GM20431 (cell line): ENCODE measurements at regions not wholly inside any gene's neighbourhood (a gene's known extent, or its start where the extent isn't known, plus 50 kb on each side); places are given as distances from the start of the nearest gene placed in this dataset.

ENCODE experiments used
- in situ Hi-C: fragments of 300-500 bp; cut with MseI, MboI; formaldehyde crosslinking; loops from one replicate; pipeline ENCODE4 v1.15.0; 2020; ENCODE audit warnings: low sequenced_read_pairs; ENCODE audit not compliant: unreplicated experiment

DNA sequence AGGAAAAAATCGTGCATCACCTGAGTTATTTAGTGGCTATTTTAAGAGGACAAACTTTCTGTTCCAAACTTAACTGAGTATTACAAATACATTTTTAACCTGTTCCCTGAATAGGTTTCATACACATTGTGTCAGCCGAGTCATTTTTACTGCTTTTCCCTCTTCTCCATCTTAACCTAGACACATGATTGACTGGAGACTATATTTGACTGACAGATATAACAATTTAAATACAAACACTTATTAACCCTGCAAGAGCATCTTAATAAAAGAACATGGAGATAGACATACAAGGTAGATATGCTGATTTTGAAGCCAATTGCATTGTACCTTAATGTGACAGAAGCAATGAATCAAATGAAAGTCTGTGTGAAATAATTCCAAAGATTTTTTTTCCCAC is 810.5 kb upstream of the ARPP21 start:
- in situ Hi-C loops: no loop called here

DNA sequence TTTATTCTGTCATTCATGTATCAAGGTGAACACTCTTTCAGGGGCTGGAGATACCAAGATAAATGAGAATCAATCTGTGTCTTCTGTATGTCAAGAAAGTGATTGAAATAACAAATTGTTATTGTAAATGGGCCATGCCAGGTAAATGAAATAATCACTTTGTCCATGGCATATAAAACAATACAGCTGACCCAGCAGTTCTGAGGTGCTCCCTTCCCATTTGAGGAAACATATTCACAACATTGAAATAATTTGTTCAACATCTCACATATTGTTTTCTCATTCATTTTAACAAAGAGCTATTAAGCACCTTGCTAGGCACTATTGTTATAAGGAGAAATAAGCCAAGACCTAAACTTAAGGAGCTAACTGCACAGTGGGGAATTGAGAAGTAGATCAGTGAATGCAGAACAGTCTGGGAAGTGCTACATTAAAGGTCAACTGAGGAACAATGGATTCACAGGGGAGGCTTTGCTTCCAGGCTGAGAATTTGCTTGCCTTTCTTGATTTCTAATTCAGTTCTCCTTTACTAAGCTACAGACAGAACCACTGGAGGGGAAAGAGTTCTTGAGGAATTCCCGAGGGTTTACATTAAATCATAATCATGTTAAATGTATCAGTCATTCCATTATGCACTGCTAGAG is 806.3 kb upstream of the ARPP21 start:
- in situ Hi-C loops: no loop called here

DNA sequence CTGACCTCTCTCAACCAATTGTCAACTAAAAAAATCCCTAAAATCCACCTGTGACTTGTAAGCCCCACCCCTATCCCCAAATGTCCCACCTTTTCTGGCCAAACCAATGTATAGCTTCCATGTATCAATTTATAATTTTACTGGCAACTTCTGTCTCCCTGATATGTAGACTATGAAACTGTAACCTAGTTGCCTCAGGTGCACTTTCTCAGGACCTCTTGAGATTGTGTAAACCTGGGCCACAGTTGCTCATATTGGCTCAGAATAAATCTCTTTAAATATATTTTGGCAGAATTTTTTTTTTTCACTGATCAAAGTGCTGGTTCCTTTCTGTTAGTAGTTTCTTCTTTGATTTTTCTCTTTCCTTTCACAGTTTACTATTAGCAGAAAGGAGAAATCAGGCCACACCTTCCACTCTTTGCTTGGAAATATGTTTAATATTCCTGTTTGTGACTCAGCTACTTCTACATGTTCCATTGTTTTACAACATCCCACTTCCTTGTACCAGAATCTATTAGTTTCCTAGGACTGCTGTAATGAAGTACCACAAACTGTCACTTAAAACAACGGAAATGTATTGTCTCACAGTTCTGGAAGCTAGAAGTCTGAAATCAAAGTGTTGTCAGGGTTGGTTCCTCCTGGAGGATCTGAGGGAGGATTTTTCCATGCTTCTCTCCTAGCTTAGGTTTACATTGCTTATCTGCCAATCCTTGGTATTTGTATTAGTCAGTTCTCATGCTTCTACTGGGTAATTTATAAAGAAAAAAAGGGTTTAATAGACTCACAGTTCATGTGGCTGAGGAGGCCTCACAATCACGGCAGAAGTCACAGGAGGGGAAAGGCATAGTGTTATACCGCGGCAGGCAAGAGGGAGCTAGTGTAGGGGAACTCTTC is 801.2 kb upstream of the ARPP21 start:
- in situ Hi-C loops: no loop called here

DNA sequence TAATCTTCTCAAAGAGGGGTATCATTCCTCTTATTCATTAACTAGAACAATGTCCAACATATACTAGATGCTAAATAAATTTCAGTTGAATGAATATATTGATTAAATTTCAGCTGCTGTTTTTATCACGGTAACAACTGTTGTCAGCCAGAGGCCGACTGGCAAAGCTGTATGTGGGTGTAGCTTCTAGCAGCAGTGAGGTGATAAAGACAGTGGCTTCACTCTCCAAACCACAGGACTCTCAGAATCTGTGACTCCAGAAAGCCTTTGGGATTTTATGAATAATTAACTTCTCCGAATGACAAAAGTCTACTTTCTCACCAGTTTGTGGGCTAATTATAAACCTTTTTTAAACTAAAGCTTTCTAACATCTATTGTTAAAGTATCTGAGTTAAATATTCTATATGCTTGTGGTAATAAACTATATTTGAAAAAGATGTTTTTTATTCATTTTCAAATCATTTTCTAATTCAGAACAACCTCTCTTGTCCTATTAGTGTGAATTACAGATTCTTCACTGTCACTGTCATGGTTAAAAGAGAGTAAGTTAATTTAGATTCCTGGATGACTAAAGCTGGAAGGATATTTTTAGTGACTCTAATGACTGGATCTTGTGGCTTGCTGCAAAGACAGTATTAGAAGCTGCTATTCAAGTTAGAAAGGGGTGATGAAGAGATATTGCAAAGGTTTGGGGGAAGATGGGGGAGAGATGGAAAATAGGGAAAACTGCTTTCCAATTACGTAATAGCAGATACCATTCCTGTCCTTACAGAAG is 796.4 kb upstream of the ARPP21 start:
- in situ Hi-C loops: no loop called here

DNA sequence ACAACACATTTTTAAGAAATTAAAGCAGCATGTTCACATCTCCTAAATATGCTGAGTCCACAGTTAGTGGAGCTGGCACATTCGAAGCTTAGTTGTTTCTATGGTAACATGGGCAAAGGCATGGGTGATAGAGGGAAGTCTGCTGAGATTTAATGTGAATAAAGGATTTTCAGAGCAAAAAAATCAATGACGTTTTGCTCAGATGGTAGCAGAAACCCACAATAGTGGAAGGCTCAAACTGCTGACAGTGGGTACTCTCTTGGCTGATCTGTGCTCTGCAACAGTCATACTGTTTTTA is 795.1 kb upstream of the ARPP21 start:
- in situ Hi-C loops: no loop called here

DNA sequence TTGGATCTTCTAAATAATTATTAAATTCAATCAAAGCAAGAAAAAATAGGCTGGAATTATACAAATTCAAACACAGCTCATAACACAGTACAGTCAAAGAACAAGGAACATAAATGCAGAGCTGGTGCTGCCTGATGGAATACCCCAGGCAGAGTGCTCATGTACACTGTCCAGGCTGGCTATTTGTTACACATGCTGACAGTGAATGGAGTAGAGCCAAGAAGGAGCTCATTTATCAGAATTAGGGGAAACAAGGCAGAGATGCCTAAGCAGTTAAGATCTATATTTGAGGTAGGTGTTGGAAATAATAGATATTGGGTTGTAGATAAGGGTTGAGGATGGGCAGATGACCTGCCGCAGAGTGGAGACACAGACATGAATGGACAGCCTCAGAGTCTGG is 788.2 kb upstream of the ARPP21 start:
- in situ Hi-C loops: no loop called here

DNA sequence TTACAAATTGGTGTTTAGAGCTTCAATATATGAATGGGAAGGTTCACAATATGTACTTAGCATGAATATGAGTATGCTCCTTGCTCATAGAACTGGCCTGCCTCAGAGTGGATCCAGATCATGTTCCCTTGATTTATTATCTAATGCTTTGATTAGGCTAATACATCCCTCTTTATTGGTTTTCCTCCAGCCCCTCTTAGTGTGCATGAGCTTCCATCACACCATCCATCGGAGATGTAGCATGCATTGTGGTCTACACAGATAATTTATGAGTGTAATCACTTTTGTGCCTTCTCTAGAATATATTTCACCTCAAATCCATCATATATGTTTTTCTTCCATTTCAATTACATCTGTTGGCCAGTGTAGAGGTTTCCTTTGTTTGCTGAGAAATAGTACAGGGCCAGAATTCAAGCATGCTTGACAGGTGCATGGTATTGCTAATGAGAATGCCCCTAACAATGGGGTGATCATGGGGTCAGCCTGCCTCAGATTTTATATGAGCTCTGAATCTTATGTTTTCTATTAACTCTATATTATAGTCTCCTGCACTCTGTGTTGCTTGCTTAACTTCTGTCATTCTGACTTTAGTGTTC is 786.4 kb upstream of the ARPP21 start:
- in situ Hi-C loops: no loop called here

DNA sequence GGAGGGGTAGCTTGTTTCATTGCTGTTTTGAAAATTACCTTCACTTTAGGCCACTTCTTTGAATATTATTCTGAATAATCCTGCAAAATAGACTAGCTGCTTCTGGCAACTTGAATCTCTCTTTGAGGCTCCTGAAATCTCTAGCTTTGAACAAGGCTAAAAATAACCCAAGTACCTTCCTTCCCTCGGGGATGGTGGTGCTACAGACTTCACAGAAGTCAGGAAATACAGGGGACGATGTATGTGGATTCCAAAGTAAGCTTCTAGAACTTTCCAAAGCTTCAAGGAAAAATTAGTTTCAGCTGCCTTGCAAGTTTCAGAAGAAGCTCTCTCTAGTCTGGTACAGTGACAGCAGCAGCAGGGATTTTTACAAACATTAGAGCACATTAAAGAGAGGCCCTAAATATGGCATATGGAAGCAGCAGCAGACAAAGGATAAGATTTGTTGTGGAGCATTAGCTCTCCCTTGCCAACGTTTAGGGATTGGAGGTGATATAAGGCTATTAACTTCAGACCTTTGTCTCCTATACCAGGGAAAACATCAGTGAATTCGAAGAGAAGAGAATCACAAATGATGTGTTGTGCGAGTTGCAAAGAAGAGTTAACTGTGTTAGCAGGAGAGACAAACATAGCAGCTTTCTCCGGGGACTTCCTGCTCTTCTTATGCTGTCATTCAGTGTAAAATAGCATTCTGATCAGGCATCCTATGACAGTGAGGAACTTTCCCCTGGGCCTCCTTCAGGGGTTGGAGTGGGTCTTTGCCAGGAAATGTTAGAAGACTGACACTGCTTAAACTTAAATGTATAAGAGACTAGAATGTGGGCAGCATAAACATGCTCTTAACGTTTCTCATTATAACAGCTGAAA is 783.0 kb upstream of the ARPP21 start:
- in situ Hi-C loops: no loop called here

DNA sequence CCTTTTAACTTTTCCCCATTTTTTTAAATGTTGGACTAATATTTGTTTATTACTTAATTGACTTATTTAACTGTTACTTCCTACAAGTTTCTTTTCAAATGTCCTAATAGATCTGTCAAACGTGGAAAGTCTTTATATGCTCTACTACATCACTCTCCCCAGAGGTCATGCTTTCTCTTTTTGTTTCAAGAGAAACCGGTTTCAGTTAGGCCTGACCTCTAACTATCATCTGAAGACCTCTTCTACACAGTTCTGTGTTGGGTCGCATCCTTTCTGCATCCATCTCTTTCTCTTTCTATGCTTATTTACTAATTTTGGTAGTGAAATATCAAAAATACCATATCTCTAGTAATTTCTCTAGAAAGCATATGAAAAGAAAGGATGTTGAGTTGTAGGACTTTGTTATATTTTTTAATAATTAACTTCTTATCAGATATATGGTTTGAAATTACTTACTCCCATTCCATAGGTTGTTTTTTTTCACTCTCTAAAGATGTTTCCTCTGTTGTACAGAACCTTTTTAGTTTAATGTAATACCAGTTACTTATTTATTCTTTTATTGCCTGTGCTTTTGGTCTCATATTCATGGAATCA is 781.2 kb upstream of the ARPP21 start:
- in situ Hi-C loops: no loop called here

DNA sequence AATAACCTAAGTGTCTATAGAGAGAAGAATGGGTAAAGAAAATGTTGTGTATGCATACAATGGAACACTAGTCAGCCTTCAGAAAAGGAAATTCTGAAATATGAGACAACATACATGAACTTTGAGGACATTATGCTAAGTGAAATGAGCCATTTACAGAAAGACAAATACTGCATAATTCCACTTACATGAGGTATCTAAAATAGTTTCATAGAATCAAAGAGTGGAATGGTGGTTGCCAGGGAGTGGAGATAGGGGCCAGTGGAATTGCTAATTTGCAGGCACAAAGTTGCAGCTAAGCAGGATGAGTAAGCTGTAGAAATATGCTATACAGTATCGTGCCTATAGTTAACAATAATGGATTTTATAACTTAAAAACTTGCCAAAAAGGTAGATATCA is 779.6 kb upstream of the ARPP21 start:
- in situ Hi-C loops: no loop called here

DNA sequence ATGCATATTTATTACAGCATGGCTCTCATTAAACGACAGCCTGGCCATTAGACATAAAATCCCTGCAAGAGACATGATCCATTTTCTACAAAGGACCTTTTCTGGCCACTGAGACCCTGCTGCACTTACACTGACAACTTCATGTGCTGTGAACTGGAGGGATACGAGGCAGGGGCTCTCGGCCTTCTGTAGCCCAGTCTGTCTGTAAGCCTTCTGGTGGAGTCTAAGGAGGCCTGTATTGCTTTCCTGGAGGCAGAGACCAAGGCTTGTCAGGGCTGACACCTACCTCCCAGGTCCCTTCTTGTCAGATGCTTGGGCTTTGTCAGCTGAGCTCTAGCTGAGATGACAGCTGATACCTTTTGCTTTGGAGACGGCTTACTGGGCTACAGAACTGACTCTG is 776.9 kb upstream of the ARPP21 start:
- in situ Hi-C loops: no loop called here

DNA sequence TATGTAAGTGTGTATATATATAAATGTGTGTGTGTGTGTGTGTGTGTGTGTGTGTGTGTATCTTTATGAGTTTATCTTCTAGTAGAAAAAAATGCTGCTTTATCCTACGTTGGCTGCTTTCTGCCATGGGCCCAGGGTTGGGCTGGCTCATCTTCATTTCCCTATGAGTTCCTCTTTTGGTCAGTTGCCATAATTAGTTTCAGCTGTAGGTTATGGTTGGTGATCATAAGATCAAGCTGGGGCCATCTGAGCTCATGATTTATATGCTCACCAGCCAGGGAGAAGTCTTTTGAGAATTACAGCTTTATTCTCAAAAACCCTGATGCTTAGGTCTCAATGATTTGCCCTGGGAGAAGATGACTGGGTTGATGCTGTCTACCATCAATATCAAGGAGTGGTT is 775.8 kb upstream of the ARPP21 start:
- in situ Hi-C loops: no loop called here

DNA sequence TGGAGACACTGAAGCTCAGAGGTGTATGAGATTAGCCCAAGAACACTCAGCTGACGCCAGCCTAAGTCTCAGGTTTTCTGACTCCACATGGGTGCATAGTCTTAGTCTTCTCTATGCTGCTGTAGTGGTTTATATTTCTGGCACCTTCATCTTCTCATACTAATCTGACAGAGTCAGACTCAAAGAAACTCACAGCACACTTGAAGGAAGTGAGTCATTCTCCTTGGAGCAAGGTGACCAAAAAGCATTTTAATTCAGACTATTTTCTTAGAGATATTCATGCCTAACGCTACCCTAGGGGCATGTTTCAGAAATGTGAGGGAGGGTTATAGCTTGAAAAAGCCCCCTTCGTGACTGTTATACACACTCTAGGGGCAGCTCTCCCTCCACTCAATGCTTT is 775.3 kb upstream of the ARPP21 start:
- in situ Hi-C loops: no loop called here

DNA sequence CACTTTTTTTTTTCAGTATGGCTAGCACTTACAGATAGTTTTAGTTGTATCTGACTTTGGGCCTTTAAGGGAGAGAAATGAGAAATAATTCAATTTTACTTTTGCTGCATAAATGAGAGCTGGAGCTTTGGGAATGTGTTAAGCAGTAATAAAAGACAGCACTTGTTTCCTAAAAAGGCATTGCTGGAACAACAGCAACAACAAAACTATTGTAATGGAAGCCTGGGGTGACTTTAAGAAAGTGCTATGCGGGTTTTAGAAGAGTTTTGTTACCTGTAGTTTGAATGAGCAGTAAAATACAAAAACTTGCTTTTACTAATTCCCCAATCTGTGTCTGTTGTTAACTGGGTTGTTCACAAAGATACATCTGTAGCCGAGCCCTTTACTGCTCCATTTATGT is 774.0 kb upstream of the ARPP21 start:
- in situ Hi-C loops: no loop called here

DNA sequence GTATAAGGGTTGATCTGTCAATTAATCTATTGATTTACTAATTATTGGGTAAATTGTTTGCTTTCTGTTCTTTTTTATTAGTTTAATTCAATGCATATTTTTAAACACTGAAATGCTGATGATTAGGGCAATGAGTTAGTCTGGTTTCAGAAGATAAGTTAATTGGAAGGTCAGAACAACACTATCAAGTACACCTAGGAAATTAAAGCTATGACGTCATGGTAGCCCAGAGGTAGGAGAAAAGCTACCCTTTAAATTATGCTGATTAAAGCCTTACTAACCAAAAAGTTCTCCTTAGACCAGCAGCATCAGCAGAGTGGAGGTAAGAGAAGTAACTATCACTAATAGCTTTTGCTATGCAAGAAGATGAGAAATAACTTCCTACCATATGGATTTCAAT is 770.4 kb upstream of the ARPP21 start:
- in situ Hi-C loops: no loop called here

DNA sequence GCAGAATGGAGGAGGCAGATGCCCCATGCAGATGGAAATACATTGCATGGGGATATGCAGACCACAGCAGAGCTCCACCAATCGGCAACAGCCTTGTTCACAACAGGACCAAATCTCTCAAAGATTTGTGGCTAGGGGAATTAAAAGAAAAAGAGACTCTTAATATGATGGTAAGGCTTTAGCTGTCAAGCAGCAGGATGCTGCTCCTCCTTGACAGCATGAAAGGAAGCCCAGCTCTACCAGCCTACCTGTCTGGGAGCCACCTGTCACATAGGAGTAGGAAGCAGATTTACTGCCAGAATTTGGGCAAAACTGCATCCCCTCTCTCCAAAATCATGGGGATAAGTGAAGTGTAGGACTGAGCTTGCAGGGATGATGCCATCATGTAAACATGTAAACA is 769.6 kb upstream of the ARPP21 start:
- in situ Hi-C loops: no loop called here

DNA sequence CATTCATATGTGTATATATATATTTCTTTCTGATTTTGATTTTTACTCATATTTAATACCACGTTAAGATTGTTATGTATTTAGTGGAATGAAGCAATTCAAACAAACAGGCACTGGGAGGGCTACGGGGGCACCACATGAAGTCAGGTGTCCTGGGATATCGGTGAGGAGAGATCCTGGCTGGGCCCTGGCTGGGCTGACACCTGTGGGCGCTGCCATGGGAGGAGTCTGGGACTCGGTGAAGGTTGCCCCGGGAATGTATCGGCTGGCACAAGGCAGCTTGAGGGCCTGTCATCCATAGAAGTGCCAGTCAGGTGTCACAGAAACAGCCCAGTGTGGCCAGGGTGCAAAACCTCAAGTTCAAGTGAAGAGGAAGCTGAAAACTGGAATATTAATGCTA is 766.9 kb upstream of the ARPP21 start:
- in situ Hi-C loops: no loop called here

DNA sequence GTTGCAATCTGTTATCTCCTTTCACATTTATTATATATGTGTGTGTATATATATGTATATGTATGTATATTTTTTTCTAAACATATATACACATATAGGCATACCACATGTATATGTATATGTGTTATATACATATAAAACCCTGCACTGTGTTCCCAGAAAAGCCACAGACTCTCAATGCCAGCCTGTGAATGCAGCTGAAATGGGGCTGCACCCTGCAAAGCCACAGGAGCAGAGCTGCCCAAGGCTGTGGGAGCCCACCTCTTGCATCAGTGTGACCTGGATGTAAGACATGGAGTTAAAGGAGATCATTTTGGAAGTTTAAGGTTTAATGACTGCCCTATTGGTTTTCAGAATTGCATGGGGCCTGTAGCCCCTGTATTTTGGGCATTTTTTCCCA is 762.3 kb upstream of the ARPP21 start:
- in situ Hi-C loops: no loop called here

DNA sequence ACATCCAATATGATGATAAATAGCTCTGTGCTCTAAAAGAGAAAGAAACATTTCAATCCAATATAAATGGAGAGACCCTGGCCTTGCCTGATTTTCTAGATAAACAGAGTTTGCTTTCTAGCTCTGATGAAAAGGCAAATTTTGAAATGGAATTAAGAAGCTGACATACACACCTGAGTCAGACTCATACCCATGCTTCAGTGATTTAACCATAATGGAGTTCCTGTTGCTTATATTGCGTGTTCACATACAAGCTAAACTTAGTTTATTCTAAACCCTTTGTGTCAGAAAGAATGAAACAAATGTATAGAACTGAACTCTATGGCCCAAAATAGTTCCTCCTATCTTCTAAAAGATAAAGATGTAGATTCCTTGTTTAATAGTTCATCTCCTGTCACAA is 760.8 kb upstream of the ARPP21 start:
- in situ Hi-C loops: no loop called here

DNA sequence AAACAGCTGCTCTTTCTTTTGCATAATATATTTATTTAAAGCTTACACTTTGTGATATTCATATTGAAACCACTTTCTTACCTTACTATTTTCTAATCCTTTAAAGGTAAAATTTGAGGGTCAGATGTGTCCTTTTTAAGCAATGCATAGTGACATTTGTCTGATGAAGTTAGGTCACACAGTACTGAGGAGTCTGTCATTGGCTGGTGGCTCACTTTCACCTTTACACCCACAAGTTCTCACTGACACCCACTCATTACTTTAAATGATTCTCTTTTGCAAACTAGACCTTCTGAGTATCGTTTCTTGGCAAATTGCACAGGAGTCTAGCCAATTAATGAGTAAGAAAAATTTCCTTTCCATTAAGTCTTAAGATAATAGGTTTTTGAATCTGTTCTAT is 758.3 kb upstream of the ARPP21 start:
- in situ Hi-C loops: no loop called here
